ENCODE measurements at regions not wholly inside any gene's neighbourhood (a gene's known extent, or its start where the extent isn't known, plus 50 kb on each side); places are given as distances from the start of the nearest gene placed in this dataset.
"Not testable (repeated sequence)": the region's sequence is repeated elsewhere in the genome, so short reads cannot be mapped to it uniquely, and the experiment has no call there.

DNA sequence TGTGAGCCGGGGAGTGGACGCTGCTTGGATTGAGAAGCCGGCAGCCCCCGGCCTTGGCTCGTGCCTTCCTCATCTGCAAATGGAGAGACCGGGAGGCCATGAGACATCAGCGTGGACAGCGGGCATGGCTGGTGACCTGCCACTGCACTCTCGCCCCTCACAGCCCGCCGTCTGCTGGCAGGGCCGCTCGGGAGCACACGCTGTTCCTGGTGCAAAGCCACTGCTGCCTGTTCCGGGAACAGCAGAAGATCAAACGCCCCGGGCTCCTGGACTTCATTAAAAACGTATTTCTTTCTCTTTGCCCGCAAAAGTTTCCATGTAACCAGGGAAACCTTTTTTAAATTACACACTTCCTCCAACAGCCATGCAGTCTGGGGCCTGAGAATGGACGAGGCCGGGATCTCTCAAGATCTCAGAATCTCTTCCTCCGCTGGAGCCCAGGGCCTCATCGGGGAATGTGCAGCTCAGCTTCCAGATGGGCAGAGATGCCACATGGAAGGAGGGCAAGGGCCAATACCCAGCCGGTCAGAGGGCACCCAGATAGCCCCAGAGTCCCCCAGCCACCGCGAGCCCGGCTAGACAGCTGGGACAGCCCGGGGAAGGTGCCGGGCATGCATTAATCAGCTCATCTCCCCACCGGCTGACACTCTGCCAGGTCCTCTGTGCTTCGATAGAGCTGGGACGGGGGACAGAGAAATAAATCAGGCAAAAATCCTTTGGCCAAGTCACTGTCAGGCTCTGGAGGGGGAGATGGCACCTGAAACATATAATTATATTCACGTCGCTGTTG, 62.8 kb upstream of the PRR5 start:
- Mint-ChIP-seq H3K4me3 (no peak overlapping the region), H3K36me3 (ENCODE audit: low read depth) (no peaks in the 10 kb centered on the region), H3K4me1 (no peaks in the 10 kb centered on the region), H3K9me3 (no peaks in the 10 kb centered on the region), H3K27ac (no peak overlapping the region), H3K27me3 (no peaks in the 10 kb centered on the region)
- ChIA-PET POLR2A (no interaction called here), CTCF (no interaction called here)
- no peak for DNase-seq

DNA sequence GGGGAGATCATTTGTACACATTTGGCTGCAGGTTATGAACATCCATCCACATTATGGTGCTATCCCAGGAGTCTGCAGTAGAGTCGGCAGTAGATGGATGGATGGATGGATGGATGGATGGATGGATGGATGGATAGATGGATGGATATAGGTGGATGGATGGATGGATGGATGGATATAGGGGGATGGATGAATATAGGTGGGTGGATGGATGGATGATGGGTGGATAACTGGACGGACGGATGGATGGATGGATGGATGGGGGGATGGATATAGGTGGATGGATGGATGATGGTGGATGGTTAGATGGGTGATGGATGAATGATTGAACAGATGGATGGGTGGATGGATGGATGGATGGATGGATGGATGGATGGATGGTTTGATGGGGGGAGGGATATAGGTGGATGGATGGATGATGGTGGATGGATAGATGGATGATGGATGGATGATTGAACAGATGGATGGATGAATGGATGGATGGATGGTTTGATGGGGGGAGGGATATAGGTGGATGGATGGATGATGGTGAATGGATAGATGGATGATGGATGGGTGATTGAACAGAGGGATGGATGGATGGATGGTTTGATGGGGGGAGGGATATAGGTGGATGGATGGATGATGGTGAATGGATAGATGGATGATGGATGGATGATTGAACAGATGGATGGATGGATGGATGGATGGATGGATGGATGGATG, 65.3 kb upstream of the PRR5 start:
- H3K4me3 Mint-ChIP-seq; H3K27ac Mint-ChIP-seq; H3K4me1 Mint-ChIP-seq; H3K27me3 Mint-ChIP-seq; POLR2A ChIA-PET; DNase-seq; H3K36me3 Mint-ChIP-seq (ENCODE audit: low read depth); H3K9me3 Mint-ChIP-seq: not testable (repeated sequence)
- CTCF ChIA-PET = interaction anchor here (0.8 to 1.7 kb wide), 2 partner anchors 10 to 48 kb away, joined by 3 to 6 read pairs; no protein-coding TSS in a partner anchor

DNA sequence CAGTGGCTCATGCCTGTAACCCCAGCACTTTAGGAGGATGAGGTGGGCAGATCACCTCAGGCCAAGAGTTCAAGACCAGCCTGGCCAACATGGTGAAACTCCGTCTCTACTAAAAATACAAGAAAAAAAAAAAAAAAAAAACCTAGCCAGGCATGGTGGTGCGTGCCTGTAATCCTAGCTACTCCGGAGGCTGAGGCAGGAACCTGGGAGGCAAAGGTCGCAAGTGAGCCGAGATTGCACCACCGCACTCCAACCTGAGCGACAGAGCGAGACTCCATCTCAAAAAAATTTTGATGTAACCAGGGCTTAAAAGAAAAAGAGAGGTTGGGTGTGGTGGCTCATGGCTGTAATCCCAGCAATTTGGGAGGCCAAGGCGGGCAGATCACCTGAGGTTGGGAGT, 66.4 kb upstream of the PRR5 start:
- H3K36me3 Mint-ChIP-seq (ENCODE audit: low read depth); DNase-seq; H3K4me1 Mint-ChIP-seq; H3K27me3 Mint-ChIP-seq; H3K27ac Mint-ChIP-seq; H3K4me3 Mint-ChIP-seq; H3K9me3 Mint-ChIP-seq; POLR2A ChIA-PET: not testable (repeated sequence)
- CTCF ChIA-PET = interaction anchor here (0.6 to 1.7 kb wide), 3 partner anchors 9 to 839 kb away, joined by 3 to 6 read pairs (median 5); no protein-coding TSS in a partner anchor

DNA sequence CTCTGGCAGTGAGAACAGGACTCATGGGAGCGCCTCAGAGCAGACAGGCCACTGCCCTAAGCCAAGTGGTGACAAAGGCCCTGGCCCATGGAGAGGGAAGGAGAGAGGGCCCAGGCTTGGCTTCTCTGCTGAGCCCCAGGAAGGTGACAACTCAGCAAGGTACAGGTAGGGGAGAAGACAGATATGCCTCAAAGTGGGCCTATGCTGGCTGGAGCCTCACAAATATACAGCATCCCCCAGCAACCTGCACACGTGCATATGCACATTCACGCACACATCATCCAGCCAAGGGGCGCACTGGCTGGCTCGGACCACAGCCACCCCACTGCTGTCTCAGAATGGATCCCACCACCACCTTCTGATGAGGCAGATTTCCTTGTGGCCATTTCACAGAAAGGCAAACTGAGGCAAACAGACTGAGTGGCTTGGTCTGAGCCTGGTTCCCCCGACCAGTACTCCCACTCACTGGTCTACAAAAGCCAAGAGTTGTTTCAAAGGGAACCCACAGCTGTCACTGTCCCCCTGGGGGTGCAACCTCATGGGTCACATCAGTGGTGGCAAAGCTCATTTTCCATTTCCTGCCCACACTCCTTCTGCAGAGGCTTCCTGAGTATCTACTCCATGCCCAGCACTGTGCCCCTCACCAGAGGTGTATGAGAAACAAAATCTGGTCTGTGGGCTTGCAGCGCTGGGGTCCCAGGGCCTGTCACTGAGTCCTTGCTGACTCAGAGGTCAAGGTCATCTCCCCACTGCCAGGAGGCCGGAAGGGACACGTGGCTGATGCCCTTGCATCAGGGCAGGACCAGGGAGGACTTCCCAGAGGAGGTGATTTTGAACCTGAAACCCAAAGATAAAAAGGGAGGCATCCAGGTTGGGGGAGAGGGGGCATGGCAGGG, 67.3 kb upstream of the PRR5 start:
- no peak overlapping the region for H3K27ac Mint-ChIP-seq
- CTCF ChIA-PET = interaction anchor here (0.6 to 1.7 kb wide), 3 partner anchors 8 to 838 kb away, joined by 3 to 6 read pairs (median 5); no protein-coding TSS in a partner anchor
- POLR2A ChIA-PET = no interaction called here

GRCh38 chr22:44633647-44634046, 68.4 kb upstream of the PRR5 start:
- DNase-seq = no peak
- Mint-ChIP-seq H3K36me3 (ENCODE audit: low read depth) (no peaks in the 10 kb centered on the region), H3K4me3 (no peak overlapping the region), H3K4me1 (no peaks in the 10 kb centered on the region), H3K27me3 (no peaks in the 10 kb centered on the region), H3K27ac (no peak overlapping the region), H3K9me3 (peaks cover 7% of the 10 kb centered on the region)
- ChIA-PET POLR2A (no interaction called here), CTCF (no interaction called here)

More for the DNA sequence above, 67.3 kb upstream of the PRR5 start:
- Mint-ChIP-seq H3K4me3 (no peak overlapping the region), H3K27me3 (no peaks in the 10 kb centered on the region), H3K9me3 (peaks cover 7% of the 10 kb centered on the region), H3K4me1 (no peaks in the 10 kb centered on the region), H3K36me3 (ENCODE audit: low read depth) (no peaks in the 10 kb centered on the region)
- no peak for DNase-seq

DNA sequence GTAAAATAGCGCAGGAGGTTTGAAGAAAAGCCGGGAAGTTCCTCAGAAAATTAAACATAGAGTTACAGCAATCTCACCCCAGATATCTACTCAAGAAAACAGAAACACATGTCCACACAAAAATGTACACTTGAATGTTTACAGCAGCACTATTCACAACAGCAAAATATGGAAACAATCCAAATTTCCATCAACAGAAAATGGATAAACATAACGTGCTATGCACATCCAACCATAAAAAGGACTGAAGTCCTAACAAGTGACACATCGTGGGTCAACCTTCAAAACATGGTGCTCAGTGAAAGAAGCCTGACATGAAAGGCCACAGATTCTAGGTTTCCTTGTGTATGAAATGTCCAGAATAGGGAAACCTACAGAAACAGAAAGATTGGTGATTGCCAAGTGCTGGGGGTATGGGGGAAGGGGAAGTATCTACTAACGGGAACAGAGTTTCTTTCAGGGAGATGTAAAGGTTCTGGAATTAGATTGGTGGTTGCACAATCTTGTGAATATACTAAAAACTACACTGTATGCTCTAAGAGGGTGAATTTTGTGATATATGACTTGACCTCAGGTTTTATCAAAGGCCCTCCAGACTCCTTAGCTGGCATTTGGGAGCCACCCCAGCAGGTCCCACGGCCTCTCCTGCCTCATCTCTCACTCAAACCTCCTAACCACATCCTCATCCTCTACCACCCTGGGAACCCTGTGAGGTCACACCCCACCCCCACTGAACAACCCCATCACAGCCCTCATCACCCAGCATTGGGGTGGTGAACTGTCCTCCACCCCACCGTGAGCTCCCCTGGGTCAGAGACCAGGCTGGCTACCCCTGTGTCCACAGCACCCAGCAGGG, 69.2 kb upstream of the PRR5 start:
- H3K9me3 Mint-ChIP-seq = peaks cover 7% of the 10 kb centered on the region
- H3K27me3 Mint-ChIP-seq = no peaks in the 10 kb centered on the region
- no peaks in the 10 kb centered on the region for H3K36me3 Mint-ChIP-seq (ENCODE audit: low read depth)
- H3K27ac Mint-ChIP-seq = no peak overlapping the region
- no peaks in the 10 kb centered on the region for H3K4me1 Mint-ChIP-seq
- POLR2A ChIA-PET = no interaction called here
- CTCF ChIA-PET = no interaction called here
- no peak overlapping the region for H3K4me3 Mint-ChIP-seq
- peak; percentile 34 for DNase-seq

GRCh38 chr22:44630826-44631225, 71.2 kb upstream of the PRR5 start:
- Mint-ChIP-seq H3K9me3 (peaks cover 7% of the 10 kb centered on the region), H3K36me3 (ENCODE audit: low read depth) (no peaks in the 10 kb centered on the region), H3K4me1 (peaks cover 6% of the 10 kb centered on the region), H3K27ac (no peak overlapping the region), H3K27me3 (peaks cover 4% of the 10 kb centered on the region), H3K4me3 (no peak overlapping the region)
- DNase-seq = no peak
- POLR2A ChIA-PET = no interaction called here
- CTCF ChIA-PET = no interaction called here

- Mint-ChIP-seq H3K9me3 (peaks cover 7% of the 10 kb centered on the region), H3K36me3 (ENCODE audit: low read depth) (no peaks in the 10 kb centered on the region), H3K4me1 (peaks cover 6% of the 10 kb centered on the region), H3K27me3 (peaks cover 4% of the 10 kb centered on the region), H3K4me3 (no peak overlapping the region), H3K27ac (no peak overlapping the region)
- CTCF ChIA-PET = no interaction called here
- POLR2A ChIA-PET = no interaction called here
- no peak for DNase-seq
Observed at GRCh38 chr22:44628835-44629234, 73.2 kb upstream of the PRR5 start.

DNA sequence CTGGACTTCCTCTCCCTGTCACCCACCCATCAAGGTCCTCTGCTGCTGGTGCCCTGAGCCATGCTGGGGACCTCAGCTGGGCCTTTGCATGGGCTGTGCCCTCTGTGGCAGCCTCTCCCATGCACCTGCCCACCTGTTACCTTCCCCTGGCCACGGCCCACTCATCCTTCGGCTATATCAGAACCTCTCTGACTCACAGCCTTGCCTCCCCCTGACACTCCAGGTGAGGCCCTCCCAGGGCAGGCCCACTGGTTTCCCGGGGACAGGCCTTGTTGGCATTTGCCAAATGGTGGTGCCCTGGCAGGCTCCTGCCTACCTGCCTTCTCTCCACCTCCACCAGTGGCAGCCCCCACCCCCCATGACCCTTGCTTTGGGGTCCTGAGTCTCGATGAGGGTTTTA, 73.7 kb upstream of the PRR5 start:
- ChIA-PET POLR2A (no interaction called here), CTCF (interaction anchor here (0.6 kb wide), 1 partner anchor 937 kb away, joined by 3 read pairs; no protein-coding TSS in a partner anchor)
- H3K27ac Mint-ChIP-seq = no peak overlapping the region

DNA sequence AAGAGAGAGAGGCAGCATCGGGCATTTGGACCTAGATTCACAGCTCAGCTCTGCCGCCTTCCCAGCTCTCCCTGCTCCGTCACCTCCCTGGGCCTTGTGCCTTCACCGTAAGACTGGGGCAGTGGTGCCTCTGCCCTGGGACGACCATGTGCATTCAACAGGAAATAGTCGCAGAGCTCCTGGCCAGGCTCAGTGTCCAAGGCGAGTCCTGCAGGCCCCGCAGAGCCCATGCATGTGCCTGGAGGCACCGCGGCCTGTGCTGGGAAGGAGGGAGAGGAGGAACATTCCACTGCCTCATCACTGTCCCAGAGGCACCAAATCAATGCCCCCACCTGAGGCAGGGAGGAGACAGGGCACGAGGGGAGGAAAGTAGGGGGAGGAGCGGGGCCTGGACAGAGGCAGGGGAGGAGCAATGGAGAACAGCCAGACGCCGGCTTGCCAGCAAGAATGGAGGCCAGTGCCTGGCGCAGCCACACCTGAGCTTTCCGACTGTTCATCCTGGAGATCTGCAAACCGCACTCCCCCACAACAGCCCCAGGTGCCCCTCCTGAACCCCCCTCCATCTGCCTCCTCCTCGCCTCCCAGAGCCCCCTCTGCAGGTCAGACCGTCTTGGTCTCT, 74.4 kb upstream of the PRR5 start:
- DNase-seq = no peak
- ChIA-PET CTCF (interaction anchor here (0.6 to 2.6 kb wide), 4 partner anchors 8 to 936 kb away, joined by 3 to 16 read pairs (median 4); no protein-coding TSS in a partner anchor), POLR2A (no interaction called here)
- no peak overlapping the region for H3K27ac Mint-ChIP-seq
- peaks cover 9% of the 10 kb centered on the region for H3K4me1 Mint-ChIP-seq
- peaks cover 7% of the 10 kb centered on the region for H3K9me3 Mint-ChIP-seq
- no peaks in the 10 kb centered on the region for H3K36me3 Mint-ChIP-seq (ENCODE audit: low read depth)
- peaks cover 4% of the 10 kb centered on the region for H3K27me3 Mint-ChIP-seq
- H3K4me3 Mint-ChIP-seq = no peak overlapping the region

More for the DNA sequence above, 73.7 kb upstream of the PRR5 start:
- H3K36me3 Mint-ChIP-seq (ENCODE audit: low read depth) = no peaks in the 10 kb centered on the region
- DNase-seq = no peak
- H3K9me3 Mint-ChIP-seq = peaks cover 7% of the 10 kb centered on the region
- H3K4me3 Mint-ChIP-seq = no peak overlapping the region
- H3K4me1 Mint-ChIP-seq = peaks cover 9% of the 10 kb centered on the region
- peaks cover 4% of the 10 kb centered on the region for H3K27me3 Mint-ChIP-seq

GRCh38 chr22:44625981-44626687, 75.9 kb upstream of the PRR5 start:
- Mint-ChIP-seq H3K4me1 (peaks cover 9% of the 10 kb centered on the region), H3K9me3 (peaks cover 2% of the 10 kb centered on the region), H3K4me3 (no peak overlapping the region), H3K27me3 (peaks cover 4% of the 10 kb centered on the region), H3K27ac (peak overlapping the region; percentile 6), H3K36me3 (ENCODE audit: low read depth) (no peaks in the 10 kb centered on the region)
- peak; percentile 82 for DNase-seq
- CTCF ChIA-PET = interaction anchor here (0.7 to 2.6 kb wide), 4 partner anchors 9 to 633 kb away, joined by 3 to 16 read pairs (median 6); no protein-coding TSS in a partner anchor
- POLR2A ChIA-PET = interaction anchor here (0.7 kb wide), 1 partner anchor 297 kb away, joined by 3 read pairs; no protein-coding TSS in a partner anchor
